ENCODE measurements at regions not wholly inside any gene's neighbourhood (a gene's known extent, or its start where the extent isn't known, plus 50 kb on each side); places are given as distances from the start of the nearest gene placed in this dataset.

GRCh38 chr2:241950413-241951315, 81.1 kb downstream of the RTP5 start:
- TF ChIP-seq YY1 (IDR thresholded peaks at IDR 0.05; ENCODE audit: low read depth) (no peak), TCF12 (IDR thresholded peaks at IDR 0.05; ENCODE audit: low read depth) (no peak), EP300 (IDR thresholded peaks at IDR 0.05; ENCODE audit: borderline replicate concordance) (no peak), TEAD4 (IDR thresholded peaks at IDR 0.05) (0 out of 2 replicates have a peak, but pooled peaks have one; percentile 16), EGR1 (IDR thresholded peaks at IDR 0.05) (no peak), CREB1 (IDR thresholded peaks at IDR 0.05; ENCODE audit: low read depth) (no peak), RAD21 (IDR thresholded peaks at IDR 0.05; ENCODE audit: low read depth) (peak; percentile 97), FOXM1 (IDR thresholded peaks at IDR 0.05; ENCODE audit: borderline replicate concordance, low read depth) (no peak), TAF1 (IDR thresholded peaks at IDR 0.05; ENCODE audit: low read depth) (no peak; the same call in 1 of the 2 replicates), NFIC (IDR thresholded peaks at IDR 0.05) (no peak)
- TF ChIP-seq, protein P1, sequence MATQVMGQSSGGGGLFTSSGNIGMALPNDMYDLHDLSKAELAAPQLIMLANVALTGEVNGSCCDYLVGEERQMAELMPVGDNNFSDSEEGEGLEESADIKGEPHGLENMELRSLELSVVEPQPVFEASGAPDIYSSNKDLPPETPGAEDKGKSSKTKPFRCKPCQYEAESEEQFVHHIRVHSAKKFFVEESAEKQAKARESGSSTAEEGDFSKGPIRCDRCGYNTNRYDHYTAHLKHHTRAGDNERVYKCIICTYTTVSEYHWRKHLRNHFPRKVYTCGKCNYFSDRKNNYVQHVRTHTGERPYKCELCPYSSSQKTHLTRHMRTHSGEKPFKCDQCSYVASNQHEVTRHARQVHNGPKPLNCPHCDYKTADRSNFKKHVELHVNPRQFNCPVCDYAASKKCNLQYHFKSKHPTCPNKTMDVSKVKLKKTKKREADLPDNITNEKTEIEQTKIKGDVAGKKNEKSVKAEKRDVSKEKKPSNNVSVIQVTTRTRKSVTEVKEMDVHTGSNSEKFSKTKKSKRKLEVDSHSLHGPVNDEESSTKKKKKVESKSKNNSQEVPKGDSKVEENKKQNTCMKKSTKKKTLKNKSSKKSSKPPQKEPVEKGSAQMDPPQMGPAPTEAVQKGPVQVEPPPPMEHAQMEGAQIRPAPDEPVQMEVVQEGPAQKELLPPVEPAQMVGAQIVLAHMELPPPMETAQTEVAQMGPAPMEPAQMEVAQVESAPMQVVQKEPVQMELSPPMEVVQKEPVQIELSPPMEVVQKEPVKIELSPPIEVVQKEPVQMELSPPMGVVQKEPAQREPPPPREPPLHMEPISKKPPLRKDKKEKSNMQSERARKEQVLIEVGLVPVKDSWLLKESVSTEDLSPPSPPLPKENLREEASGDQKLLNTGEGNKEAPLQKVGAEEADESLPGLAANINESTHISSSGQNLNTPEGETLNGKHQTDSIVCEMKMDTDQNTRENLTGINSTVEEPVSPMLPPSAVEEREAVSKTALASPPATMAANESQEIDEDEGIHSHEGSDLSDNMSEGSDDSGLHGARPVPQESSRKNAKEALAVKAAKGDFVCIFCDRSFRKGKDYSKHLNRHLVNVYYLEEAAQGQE (IDR thresholded peaks at IDR 0.05; ENCODE audit: low read depth) = no peak
- TF ChIP-seq, protein P2, sequence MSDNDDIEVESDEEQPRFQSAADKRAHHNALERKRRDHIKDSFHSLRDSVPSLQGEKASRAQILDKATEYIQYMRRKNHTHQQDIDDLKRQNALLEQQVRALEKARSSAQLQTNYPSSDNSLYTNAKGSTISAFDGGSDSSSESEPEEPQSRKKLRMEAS (IDR thresholded peaks at IDR 0.05) = no peak
- TF ChIP-seq, protein P3, sequence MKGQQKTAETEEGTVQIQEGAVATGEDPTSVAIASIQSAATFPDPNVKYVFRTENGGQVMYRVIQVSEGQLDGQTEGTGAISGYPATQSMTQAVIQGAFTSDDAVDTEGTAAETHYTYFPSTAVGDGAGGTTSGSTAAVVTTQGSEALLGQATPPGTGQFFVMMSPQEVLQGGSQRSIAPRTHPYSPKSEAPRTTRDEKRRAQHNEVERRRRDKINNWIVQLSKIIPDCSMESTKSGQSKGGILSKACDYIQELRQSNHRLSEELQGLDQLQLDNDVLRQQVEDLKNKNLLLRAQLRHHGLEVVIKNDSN (IDR thresholded peaks at IDR 0.05) = no peak

Measured in Ishikawa (cell line).